ENCODE measurements at regions not wholly inside any gene's neighbourhood (a gene's known extent, or its start where the extent isn't known, plus 50 kb on each side); places are given as distances from the start of the nearest gene placed in this dataset.
"Not testable (repeated sequence)": the region's sequence is repeated elsewhere in the genome, so short reads cannot be mapped to it uniquely, and the experiment has no call there.

DNA sequence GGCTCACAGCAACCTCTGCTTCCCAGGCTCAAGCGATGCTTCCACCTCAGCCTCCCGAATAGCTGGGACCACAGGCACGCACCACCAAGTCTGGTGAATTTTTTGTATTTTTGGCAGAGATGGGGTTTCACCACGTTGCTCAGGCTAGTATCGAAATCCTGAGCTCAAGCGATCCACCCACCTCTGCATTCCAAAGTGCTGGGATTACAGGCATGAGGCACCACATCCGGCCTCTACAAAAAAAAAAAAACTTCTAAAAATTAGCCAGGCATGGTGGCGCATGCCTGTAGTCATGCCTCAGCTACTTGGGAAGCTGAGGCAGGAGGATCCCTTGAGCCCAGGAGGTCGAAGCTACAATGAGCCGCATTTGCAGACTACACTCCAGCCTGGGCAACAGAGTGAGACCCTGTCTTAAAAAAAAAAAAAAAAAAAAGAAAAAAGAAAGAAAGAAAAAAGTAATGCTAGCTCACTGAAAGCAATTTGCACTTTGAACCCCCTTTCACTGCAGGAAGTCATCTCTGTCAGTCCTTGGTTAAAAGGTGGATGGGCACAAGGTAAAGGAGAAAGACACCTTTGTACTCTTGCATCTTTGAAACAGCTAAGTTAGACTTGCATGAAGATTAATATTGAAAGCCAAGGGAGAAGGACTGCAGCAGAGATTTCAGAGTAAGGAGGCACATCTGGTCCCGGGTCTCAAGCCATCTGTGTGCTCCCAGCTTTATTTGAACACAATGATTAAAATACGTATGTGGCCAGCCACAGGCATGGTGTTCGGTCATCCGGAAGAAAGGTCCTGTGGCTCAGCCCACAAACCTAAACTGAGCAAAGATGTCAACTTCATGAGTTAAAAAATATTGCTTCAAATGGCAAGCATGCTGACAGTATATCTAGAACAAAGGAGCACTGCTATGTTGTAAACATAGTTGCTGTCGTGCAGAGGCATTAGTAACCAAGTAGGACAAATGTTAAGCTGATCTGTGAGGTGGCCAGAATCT, 103.8 kb upstream of the HMGA2 start:
- TF ChIP-seq, protein P1, sequence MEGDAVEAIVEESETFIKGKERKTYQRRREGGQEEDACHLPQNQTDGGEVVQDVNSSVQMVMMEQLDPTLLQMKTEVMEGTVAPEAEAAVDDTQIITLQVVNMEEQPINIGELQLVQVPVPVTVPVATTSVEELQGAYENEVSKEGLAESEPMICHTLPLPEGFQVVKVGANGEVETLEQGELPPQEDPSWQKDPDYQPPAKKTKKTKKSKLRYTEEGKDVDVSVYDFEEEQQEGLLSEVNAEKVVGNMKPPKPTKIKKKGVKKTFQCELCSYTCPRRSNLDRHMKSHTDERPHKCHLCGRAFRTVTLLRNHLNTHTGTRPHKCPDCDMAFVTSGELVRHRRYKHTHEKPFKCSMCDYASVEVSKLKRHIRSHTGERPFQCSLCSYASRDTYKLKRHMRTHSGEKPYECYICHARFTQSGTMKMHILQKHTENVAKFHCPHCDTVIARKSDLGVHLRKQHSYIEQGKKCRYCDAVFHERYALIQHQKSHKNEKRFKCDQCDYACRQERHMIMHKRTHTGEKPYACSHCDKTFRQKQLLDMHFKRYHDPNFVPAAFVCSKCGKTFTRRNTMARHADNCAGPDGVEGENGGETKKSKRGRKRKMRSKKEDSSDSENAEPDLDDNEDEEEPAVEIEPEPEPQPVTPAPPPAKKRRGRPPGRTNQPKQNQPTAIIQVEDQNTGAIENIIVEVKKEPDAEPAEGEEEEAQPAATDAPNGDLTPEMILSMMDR (conservative IDR thresholded peaks at IDR 0.05), result no peak
- TF ChIP-seq ZFX (IDR thresholded peaks at IDR 0.05), result no peak
- no peak overlapping the region for H3K27ac ChIP-seq

- no peak overlapping the region for H3K27ac ChIP-seq
- TF ChIP-seq ZFX (IDR thresholded peaks at IDR 0.05), result no peak
- TF ChIP-seq, protein P1 (conservative IDR thresholded peaks at IDR 0.05), result no peak
These were observed 102.6 kb upstream of the HMGA2 start for GRCh38 chr12:65721541-65722190.

DNA sequence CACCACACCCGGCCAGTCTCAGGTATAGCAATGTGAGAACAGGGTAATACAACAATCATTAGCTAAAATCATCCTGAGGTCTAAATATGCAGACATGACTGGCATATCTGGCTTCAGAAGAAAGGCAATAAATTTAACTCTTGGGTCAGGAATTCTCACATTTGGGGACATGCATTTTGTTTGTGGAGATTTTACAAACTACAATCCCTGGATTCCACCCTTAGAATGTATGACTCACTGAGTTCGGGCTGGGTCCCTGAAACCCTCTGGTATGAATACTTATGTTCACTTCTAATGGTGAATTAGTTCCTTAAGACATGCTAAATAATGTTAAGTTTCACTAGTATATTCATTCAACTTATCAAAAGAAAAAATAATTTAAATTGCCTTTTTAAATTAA, 98.9 kb upstream of the HMGA2 start:
- no peak overlapping the region for H3K27ac ChIP-seq
- TF ChIP-seq ZFX (IDR thresholded peaks at IDR 0.05), result no peak
- TF ChIP-seq, protein P1 (conservative IDR thresholded peaks at IDR 0.05), result no peak

- TF ChIP-seq ZFX (IDR thresholded peaks at IDR 0.05), result no peak
- TF ChIP-seq, protein P1 (conservative IDR thresholded peaks at IDR 0.05), result no peak
- H3K27ac ChIP-seq, result no peak overlapping the region
These were observed 95.8 kb upstream of the HMGA2 start for GRCh38 chr12:65728455-65728847.

DNA sequence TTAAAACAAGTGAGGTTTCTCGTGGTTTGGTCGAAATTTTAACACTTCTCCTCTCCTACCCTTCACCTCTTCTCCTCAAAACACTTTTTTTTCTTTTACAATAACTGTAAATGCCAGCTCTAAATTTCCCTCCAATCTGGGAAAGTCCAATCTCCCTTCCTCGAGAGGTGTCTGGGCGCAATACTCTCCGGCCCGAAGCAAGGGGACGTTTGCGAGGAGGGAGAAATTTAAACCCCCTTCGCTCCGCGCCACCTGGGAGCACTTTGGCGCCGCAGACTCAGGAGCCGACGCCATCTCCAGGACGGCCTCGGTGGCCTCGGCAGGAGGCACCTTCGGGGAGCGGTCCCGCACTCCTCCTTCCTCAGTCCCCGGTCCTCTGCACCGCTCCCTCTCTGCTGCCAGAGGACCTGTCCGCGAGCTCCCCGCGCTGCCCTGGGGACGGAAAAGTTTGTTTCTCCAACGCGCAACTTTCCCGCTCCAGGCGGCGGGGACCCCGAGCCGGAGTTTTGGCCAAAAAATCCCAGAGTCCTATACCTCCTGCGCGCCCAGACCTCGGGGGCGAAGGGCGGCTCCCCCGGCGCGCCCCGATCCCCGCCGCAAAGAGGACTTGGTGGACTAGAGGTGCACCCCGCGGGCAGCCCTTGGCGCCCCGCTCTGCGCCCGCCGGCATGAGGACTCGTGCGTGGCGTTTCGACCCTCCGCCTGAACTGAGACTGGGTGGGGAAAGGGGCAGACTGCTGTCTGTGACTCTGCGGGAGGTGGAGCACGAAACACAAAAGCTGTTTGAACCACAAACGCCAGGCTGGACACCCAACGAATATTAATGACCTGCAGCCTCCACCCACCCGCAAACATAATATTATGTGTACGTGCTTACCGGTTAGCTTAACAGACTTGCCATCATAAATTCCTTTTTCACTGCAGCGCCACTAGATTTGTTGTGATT, 95.2 kb upstream of the HMGA2 start:
- no peak overlapping the region for H3K27ac ChIP-seq

GRCh38 chr12:65731771-65732170, 92.5 kb upstream of the HMGA2 start:
- no peak overlapping the region for H3K27ac ChIP-seq
- no peak for TF ChIP-seq ZFX (IDR thresholded peaks at IDR 0.05)
- TF ChIP-seq, protein P1 (conservative IDR thresholded peaks at IDR 0.05), result no peak

More for the DNA sequence above, 95.2 kb upstream of the HMGA2 start:
- TF ChIP-seq, protein P1 (conservative IDR thresholded peaks at IDR 0.05), result no peak
- no peak for TF ChIP-seq ZFX (IDR thresholded peaks at IDR 0.05)

DNA sequence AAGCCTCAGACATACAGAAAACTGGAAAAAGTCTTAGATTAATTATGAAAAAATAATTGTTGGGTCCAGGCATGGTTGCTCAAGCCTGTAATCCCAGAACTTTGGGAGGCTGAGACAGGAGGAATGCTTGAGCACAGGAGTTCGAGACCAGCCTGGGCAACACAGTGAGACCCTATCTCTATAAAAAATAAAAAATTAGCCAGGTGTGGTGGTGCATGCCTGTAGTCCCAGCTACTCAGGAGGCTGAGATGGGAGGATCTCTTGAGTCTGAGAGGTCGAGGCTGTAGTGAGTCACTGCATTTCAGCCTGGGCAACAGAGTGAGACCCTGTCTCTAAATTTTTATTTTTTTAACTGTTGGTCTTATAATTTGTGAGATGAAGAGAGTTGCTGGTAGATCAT, 90.6 kb upstream of the HMGA2 start:
- H3K27ac ChIP-seq, result not testable (repeated sequence)

All from C4-2B (cell line).